Cardiac septum (tissue), 1 donor: ENCODE measurements at regions not wholly inside any gene's neighbourhood (a gene's known extent, or its start where the extent isn't known, plus 50 kb on each side); places are given as distances from the start of the nearest gene placed in this dataset.
"Not testable (repeated sequence)": the region's sequence is repeated elsewhere in the genome, so short reads cannot be mapped to it uniquely, and the experiment has no call there.

Source experiments
- DNase-seq: peaks from one replicate; pipeline ENCODE4 v3.0.0-alpha.2; 2020; ENCODE audit warnings: low spot score
- intact Hi-C: fragments of 100-400 bp; cut with DNase I; formaldehyde crosslinking; loops from one replicate; pipeline ENCODE4 v1.14.0; 2022
- donor health status: DM: no; HTN: no; CAD: no.

DNA sequence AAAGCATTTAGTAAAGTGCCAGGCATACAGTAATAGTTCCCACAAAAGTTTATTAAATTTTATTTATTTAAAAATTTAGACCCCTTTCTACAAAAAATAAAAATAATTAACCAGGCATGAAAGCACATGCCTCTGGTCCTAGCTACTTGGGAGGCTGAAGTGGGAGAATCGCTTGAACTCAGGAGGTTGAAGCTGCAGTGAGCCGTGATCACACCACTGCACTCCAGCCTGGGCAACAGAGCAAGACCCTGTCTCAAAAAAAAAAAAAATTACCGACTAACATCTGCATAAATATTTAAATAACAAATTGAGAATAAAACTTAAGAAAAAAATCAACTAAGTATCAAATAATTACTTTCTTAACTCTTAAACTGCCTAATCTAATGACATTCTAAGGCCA is 64.3 kb upstream of the TRIM24 start:
- intact Hi-C loops = no loop called here

DNA sequence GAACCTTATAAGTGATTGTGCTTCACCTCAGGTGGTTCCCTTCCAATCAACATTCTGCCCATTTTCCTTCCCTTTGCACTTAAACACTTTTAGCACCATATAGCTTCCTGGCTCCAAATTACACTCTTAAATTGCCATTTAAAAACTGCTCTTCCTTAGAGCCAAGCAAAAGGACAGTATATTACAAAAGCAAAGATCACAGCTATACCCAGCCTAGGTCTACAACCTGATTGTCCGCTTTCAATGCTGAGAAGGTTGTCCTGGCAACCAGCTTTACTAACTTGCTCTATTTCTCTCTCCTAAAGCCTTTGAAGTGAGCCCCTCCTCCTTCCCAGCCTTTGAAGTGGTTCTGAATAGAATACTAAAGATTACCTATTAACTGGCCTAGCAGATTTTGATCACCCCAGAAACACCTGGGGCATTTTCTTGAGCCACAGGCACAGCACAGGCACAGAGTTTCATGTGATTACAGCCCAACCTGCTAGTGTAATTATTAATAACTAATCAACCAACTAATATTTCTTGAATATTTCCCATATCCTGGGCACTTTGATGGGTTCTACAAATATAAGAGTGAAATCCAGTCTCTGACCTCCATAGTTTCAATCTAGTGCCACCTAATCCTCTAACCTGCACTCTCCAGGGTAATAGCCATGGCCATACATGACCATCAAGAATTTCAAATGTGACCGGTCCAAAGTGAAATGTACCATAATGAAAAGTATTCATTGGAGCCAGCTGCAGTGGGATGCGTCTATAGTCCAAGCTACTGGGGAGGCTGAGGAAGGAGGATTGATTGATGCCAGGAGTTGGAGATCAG is 63.6 kb upstream of the TRIM24 start:
- intact Hi-C loops = no loop called here
- DNase-seq = no peak

More for the DNA sequence above, 64.3 kb upstream of the TRIM24 start:
- DNase-seq = no peak

DNA sequence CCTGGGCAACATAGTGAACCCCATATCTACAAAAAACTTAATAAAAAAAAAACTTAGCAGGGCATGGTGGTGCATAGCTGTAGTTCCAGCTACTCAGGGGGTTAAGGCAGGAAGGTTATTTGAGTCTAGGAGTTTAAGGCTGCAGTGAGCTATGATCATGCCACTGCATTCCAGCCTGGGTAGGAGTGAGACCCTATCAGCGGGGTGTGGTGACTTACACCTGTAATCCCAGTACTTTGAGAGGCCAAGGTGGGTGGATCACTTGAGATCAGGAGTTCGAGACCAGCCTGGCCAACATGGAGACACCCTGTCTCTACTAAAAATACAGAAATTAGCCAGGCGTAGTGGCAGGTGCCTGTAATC is 63.0 kb upstream of the TRIM24 start:
- intact Hi-C loops, DNase-seq: not testable (repeated sequence)

DNA sequence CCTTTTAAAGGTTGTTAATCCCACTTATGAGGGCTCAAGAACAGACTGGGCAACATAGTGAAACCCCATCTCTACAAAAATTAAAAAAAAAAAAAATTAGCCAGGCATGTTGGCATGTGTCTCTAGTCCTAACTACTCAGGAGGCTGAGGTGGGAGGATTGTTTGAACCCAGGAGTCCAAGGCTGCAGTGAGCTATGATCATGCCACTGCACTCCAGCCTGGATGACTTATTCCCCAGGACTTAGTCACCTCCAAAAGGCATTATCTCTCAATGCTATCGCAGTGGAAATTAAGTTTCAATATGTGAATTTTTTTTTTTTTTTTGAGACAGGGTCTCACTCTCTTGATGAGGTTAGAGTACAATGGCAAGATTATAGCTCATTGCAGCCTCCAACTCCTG is 61.2 kb upstream of the TRIM24 start:
- intact Hi-C loops = no loop called here

DNA sequence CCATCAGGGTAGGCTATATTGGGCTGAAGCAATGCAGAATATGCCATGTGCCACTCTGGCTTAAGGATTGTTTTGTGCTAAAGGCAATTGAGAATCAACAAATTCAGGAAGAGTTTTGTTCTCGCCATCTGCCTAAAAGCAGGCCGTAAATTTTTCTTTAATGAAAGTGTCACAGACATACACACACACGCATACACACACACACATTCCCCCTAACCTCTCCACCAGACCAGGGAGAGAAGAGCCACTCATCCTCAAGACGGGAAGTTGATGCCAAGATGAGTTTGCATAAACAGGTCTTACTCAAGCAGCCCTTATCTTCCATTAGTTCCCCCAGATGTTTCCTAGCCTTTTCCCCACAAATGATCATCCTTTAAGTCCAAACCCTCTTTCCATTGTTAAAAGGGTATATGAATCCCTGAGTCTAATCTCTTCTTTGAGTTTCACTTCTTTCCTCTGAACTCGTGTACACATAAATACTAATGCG is 59.6 kb upstream of the TRIM24 start:
- no peak for DNase-seq
- intact Hi-C loops = no loop called here

More for the DNA sequence above, 61.2 kb upstream of the TRIM24 start:
- no peak for DNase-seq

DNA sequence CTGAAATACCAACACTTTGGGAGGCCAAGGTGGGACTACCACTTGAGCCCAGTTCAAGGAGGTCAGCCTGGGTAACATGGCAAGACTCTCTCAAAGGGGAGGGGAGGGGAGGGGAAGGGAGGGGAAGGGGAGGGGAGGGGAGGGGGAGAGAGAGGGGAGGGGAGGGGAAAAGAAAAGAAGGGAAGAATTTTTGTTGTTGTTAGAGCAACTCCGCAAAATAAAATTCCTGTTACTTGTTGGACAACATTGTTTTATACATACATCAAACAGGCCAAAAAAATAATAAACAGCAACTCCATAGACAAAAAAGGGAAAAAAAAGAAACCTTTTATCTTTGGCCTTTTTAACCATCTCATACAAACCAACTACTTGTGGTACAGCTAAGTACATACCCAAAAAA is 57.3 kb upstream of the TRIM24 start:
- intact Hi-C loops = no loop called here

DNA sequence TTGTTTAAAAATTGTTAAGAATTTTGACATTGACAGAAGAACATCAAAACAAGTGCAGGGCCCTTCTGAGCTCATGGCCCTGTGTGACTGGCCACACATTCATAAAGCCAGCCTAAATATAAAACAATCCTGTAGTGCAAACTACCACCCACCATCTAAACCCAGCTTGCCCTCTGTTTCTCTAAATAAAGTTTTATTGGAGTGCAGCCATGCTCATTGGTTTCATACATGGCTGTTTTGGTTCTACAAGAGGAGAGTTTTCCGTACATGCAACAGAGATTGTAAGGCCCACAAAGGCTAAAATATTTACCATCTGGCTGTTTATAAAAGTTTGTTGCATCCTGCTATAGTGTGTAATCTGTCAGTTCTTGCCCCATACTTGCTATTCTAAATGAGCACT is 54.6 kb upstream of the TRIM24 start:
- intact Hi-C loops = no loop called here
- no peak for DNase-seq

More for the DNA sequence above, 57.3 kb upstream of the TRIM24 start:
- DNase-seq = no peak

DNA sequence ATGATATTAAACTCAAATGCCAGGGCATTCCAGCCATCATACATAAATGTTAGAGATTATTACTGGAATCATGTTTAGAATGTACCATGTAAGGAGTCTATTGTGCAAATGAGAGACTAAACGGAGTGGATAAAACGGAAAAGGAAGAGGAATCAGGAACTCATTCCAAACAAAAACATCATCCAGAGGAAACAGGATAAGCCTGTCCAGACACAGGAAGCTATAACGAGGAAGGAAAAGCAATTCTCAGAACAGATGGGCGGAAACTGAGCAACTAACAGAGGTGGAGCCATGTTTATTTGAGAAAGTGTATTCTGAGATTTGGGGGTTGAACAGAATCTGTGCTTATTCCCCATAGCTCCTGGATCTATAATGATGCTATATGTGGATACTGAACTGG is 52.3 kb upstream of the TRIM24 start:
- intact Hi-C loops = no loop called here
- DNase-seq = no peak
